Keratinocyte (primary cell): ENCODE measurements at regions not wholly inside any gene's neighbourhood (a gene's known extent, or its start where the extent isn't known, plus 50 kb on each side); places are given as distances from the start of the nearest gene placed in this dataset.

Experiments used
- EZH2 ChIP-seq: IDR thresholded peaks from one replicate; pipeline ENCODE4 v1.6.1; 2012; ENCODE audit warnings: inconsistent platforms, mild to moderate bottlenecking, low read length, moderate library complexity
- TF ChIP-seq, protein P1 (sequence below), 3 experiments: IDR thresholded peaks in 1 of 3; conservative IDR thresholded peaks in 1 of 3; optimal IDR thresholded peaks in 1 of 3; 2 replicates in 2 of 3; 3 replicates in 1 of 3; pipeline versions ENCODE3 to v1.5.1; 2011; ENCODE audit warnings: low read length in 3 of 3, mild to moderate bottlenecking in 3 of 3, moderate library complexity in 2 of 3, control low read depth in 1 of 3, inconsistent platforms in 1 of 3; ENCODE audit not compliant: insufficient read depth in 2 of 3; ENCODE audit errors: extremely low read depth in 1 of 3

DNA sequence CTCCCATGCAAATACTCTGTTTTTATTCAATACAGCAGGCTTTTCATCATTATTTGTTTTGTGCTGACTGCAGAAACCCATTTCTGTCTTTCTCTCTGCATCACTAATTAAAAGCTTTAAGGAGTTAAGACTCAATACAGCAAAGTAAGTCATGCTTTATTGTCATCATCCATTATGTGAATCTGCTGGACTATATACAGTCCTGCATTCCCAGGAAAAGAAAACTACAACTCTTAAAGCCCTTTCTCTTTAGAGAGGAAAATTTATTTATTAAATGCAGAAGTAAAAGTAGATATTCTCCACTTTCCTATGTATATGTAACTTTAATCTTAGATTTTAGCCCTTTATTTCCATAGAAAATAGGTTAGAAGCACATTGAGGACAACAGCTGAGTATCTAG is 706.6 kb upstream of the RGMB start:
- TF ChIP-seq EZH2, result no peak
- TF ChIP-seq, protein P1, sequence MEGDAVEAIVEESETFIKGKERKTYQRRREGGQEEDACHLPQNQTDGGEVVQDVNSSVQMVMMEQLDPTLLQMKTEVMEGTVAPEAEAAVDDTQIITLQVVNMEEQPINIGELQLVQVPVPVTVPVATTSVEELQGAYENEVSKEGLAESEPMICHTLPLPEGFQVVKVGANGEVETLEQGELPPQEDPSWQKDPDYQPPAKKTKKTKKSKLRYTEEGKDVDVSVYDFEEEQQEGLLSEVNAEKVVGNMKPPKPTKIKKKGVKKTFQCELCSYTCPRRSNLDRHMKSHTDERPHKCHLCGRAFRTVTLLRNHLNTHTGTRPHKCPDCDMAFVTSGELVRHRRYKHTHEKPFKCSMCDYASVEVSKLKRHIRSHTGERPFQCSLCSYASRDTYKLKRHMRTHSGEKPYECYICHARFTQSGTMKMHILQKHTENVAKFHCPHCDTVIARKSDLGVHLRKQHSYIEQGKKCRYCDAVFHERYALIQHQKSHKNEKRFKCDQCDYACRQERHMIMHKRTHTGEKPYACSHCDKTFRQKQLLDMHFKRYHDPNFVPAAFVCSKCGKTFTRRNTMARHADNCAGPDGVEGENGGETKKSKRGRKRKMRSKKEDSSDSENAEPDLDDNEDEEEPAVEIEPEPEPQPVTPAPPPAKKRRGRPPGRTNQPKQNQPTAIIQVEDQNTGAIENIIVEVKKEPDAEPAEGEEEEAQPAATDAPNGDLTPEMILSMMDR (optimal IDR thresholded peaks at IDR 0.05 in 1 of 3, IDR thresholded peaks at IDR 0.05 in 1 of 3, conservative IDR thresholded peaks at IDR 0.05 in 1 of 3; ENCODE audit: extremely low read depth in 1 of 3, insufficient read depth in 2 of 3, low read length in 3 of 3), result no peak
